ENCODE measurements at regions not wholly inside any gene's neighbourhood (a gene's known extent, or its start where the extent isn't known, plus 50 kb on each side); places are given as distances from the start of the nearest gene placed in this dataset.

DNA sequence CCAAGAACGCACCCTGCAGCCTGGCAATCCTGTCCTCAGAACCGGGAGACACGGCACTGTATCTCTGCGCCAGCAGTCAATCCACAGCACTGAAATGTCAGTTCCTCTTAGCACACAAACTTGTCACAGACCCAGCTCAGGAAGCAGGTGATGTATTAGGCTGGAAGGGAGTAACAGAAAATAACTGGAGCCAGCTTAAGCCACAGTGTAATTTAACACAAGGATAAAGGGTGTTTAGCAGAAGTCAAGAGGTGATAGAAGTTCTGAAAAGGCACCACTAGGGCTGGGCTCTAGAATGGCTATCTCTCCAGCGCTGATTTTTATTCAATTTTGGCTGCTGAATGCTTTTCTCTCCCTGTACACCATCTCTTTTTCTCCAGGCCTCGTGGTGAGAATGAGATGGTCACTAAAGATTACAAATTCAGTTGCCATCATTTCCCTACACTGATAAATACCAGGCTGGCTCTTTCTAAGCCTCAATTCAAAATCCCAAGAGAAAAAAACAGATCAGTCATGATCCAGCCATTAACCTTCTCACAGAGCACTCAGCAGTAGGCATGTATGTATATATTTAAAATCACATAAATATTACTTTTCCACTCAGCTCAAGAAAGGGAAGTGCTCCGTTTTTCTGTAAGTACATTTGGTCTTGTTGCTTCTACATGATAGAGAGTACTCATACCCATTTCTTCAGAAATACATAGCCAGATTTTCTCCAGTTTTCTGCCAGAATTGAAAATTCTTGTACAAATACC, 102.7 kb upstream of the PRSS1 start:
- H3K27ac ChIP-seq (ENCODE audit: extremely low read length, insufficient read depth, low read length) = no peak overlapping the region
- H3K79me2 ChIP-seq (ENCODE audit: insufficient read depth, low read length) = no peaks in the 10 kb centered on the region
- 0 out of 5 replicates have a peak, but pooled peaks cover 0 to 4% of the 10 kb centered on the region in 2 experiments for H3K27me3 ChIP-seq (ENCODE audit: control insufficient read depth in 1 of 2, insufficient read depth in 2 of 2, low read length in 2 of 2)
- H3K4me2 ChIP-seq (ENCODE audit: low read depth, low read length) = no peak overlapping the region
- H3K4me3 ChIP-seq (replicated peaks in 1 of 3; ENCODE audit: insufficient read depth in 1 of 3, low read depth in 2 of 3, low read length in 3 of 3) = no peak overlapping the region
- no peak overlapping the region for H3K9ac ChIP-seq (ENCODE audit: insufficient read depth, low read depth, low read length)
- ChIA-PET CTCF (ENCODE audit: low intra/inter-chr PET ratio, low total read pairs) (no interaction called here), POLR2A (no interaction called here)
- H2AFZ ChIP-seq (ENCODE audit: low read length) = no peak overlapping the region
- no peaks in the 10 kb centered on the region for H4K20me1 ChIP-seq (ENCODE audit: insufficient read depth, low read length)
- DNase-seq (ENCODE audit: low spot score) (no peak), FAIRE-seq (no peak), ATAC-seq (no peak)
- no peaks in the 10 kb centered on the region for H3K9me3 ChIP-seq (ENCODE audit: low read length)
- no peaks in the 10 kb centered on the region for H3K36me3 ChIP-seq (replicated peaks in 1 of 2; ENCODE audit: control insufficient read depth in 1 of 2, insufficient read depth in 2 of 2, low read length in 2 of 2)
- TF ChIP-seq RNF2 (conservative IDR thresholded peaks at IDR 0.05; ENCODE audit: low read depth) (no peak), NFYC (CRISPR knock-in tag; IDR thresholded peaks at IDR 0.05) (no peak)
- no TSS peak for BruUV-seq (replicated peaks)
- in situ Hi-C loops (cut with HindIII; ENCODE audit: extremely low pct_ligation_motif_present, low pct_unique_long_range_greater_than_20kb) = no loop called here
- H3K4me1 ChIP-seq (ENCODE audit: insufficient read depth, low read length) = no peaks in the 10 kb centered on the region
- 10% methylated on average over 7 of the region's 7 CpGs for WGBS (ENCODE audit: low lambda C conversion rate)
- intact Hi-C loops (cut with micrococcal nuclease; ENCODE audit: unreplicated experiment) = no loop called here

DNA sequence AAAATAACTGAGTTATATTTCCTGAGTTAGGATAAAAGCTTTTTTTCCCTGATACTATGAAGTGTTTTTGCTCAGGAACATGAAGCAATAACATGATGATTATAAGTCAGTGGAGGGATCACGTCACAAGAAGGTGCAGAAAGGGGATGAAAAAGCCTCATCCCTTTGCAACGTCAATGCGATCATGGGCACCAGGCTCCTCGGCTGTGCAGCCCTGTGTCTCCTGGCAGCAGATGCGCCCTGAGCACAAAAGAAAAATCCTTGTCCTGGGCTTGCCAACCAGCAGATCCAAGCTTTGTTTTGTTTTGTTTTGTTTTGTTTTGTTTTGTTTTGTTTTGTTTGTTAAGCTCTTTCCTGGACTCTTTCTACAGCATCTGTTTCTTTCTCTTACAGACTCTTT, 103.5 kb upstream of the PRSS1 start:
- Histone ChIP-seq H3K27ac (ENCODE audit: extremely low read length, insufficient read depth, low read length) (no peak overlapping the region), H3K36me3 (replicated peaks in 1 of 2; ENCODE audit: control insufficient read depth in 1 of 2, insufficient read depth in 2 of 2, low read length in 2 of 2) (no peaks in the 10 kb centered on the region), H3K4me1 (ENCODE audit: insufficient read depth, low read length) (no peaks in the 10 kb centered on the region), H3K9ac (ENCODE audit: insufficient read depth, low read depth, low read length) (no peak overlapping the region), H3K9me3 (ENCODE audit: low read length) (no peaks in the 10 kb centered on the region), H3K79me2 (ENCODE audit: insufficient read depth, low read length) (no peaks in the 10 kb centered on the region), H2AFZ (ENCODE audit: low read length) (no peak overlapping the region), H3K4me3 (replicated peaks in 1 of 3; ENCODE audit: insufficient read depth in 1 of 3, low read depth in 2 of 3, low read length in 3 of 3) (no peak overlapping the region), H3K4me2 (ENCODE audit: low read depth, low read length) (no peak overlapping the region), H4K20me1 (ENCODE audit: insufficient read depth, low read length) (no peaks in the 10 kb centered on the region), H3K27me3 (ENCODE audit: control insufficient read depth in 1 of 2, insufficient read depth in 2 of 2, low read length in 2 of 2) (0 out of 5 replicates have a peak, but pooled peaks cover 0 to 4% of the 10 kb centered on the region in 2 experiments)
- in situ Hi-C loops (cut with HindIII; ENCODE audit: extremely low pct_ligation_motif_present, low pct_unique_long_range_greater_than_20kb) (no loop called here), intact Hi-C loops (cut with micrococcal nuclease; ENCODE audit: unreplicated experiment) (no loop called here)
- WGBS (ENCODE audit: low lambda C conversion rate) = 0% methylated on average over 5 of the region's 5 CpGs
- no TSS peak for BruUV-seq (replicated peaks)
- ATAC-seq = no peak
- ChIA-PET CTCF (ENCODE audit: low intra/inter-chr PET ratio, low total read pairs) (no interaction called here), POLR2A (no interaction called here)
- no peak for FAIRE-seq
- TF ChIP-seq ZNF777 (CRISPR knock-in tag; IDR thresholded peaks at IDR 0.05) = no peak
- 0 out of 2 replicates have a peak, but pooled peaks have one; percentile 12 for TF ChIP-seq CREB1 (IDR thresholded peaks at IDR 0.05)
- no peak for TF ChIP-seq CREB1 (CRISPR knock-in tag; IDR thresholded peaks at IDR 0.05)
- TF ChIP-seq, protein P1, sequence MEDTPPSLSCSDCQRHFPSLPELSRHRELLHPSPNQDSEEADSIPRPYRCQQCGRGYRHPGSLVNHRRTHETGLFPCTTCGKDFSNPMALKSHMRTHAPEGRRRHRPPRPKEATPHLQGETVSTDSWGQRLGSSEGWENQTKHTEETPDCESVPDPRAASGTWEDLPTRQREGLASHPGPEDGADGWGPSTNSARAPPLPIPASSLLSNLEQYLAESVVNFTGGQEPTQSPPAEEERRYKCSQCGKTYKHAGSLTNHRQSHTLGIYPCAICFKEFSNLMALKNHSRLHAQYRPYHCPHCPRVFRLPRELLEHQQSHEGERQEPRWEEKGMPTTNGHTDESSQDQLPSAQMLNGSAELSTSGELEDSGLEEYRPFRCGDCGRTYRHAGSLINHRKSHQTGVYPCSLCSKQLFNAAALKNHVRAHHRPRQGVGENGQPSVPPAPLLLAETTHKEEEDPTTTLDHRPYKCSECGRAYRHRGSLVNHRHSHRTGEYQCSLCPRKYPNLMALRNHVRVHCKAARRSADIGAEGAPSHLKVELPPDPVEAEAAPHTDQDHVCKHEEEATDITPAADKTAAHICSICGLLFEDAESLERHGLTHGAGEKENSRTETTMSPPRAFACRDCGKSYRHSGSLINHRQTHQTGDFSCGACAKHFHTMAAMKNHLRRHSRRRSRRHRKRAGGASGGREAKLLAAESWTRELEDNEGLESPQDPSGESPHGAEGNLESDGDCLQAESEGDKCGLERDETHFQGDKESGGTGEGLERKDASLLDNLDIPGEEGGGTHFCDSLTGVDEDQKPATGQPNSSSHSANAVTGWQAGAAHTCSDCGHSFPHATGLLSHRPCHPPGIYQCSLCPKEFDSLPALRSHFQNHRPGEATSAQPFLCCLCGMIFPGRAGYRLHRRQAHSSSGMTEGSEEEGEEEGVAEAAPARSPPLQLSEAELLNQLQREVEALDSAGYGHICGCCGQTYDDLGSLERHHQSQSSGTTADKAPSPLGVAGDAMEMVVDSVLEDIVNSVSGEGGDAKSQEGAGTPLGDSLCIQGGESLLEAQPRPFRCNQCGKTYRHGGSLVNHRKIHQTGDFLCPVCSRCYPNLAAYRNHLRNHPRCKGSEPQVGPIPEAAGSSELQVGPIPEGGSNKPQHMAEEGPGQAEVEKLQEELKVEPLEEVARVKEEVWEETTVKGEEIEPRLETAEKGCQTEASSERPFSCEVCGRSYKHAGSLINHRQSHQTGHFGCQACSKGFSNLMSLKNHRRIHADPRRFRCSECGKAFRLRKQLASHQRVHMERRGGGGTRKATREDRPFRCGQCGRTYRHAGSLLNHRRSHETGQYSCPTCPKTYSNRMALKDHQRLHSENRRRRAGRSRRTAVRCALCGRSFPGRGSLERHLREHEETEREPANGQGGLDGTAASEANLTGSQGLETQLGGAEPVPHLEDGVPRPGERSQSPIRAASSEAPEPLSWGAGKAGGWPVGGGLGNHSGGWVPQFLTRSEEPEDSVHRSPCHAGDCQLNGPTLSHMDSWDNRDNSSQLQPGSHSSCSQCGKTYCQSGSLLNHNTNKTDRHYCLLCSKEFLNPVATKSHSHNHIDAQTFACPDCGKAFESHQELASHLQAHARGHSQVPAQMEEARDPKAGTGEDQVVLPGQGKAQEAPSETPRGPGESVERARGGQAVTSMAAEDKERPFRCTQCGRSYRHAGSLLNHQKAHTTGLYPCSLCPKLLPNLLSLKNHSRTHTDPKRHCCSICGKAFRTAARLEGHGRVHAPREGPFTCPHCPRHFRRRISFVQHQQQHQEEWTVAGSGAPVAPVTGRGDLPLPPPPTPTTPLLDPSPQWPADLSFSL (CRISPR knock-in tag; IDR thresholded peaks at IDR 0.05) = no peak
- TF ChIP-seq POLR2AphosphoS2 (IDR thresholded peaks at IDR 0.05; ENCODE audit: low read depth, low read length) = no peak
- no peak for DNase-seq (ENCODE audit: low spot score)
